HG03575 (cell line): ENCODE measurements at regions not wholly inside any gene's neighbourhood (a gene's known extent, or its start where the extent isn't known, plus 50 kb on each side); places are given as distances from the start of the nearest gene placed in this dataset.

Source experiments
- ATAC-seq: cut with Tn5 transposase; IDR thresholded peaks from one replicate; pipeline ENCODE4 v1.9.1; 2021; ENCODE audit not compliant: unreplicated experiment, insufficient number of reproducible peaks, low FRiP score; ENCODE audit errors: extremely low read depth

DNA sequence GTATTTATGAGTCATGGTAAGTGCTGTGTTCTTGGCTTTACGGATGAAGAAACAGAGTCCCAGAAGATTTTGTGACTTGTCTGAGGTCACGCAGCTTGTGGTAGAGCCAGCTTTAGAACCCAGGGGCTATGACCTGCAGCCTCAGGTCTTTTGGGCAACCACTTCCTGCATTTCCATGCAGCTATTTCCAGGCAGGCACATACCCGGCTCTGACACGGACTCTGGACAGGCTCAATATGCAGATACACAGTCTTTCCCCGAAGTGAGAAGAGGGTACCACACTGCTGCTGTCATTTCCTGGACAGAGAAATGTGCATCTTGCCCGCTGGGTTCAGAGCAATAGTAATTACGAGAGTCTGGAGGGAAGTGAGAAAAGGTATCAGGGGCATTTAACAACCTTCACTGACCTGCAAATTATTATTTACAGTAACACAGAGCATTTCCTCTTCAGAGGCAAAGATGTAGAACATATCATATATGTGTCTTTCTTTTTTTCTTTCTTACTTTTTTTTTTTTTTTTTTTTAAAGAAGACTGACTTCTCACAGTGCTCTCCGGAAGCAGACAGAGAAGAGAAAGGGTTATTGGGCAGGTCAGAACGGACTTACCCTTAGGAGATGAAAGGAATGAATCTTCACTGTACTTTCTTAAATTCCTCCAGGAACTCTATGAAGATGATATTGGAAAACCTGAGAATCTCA is 185.1 kb downstream of the CLIC5 start:
- ATAC-seq = peak; percentile 92

DNA sequence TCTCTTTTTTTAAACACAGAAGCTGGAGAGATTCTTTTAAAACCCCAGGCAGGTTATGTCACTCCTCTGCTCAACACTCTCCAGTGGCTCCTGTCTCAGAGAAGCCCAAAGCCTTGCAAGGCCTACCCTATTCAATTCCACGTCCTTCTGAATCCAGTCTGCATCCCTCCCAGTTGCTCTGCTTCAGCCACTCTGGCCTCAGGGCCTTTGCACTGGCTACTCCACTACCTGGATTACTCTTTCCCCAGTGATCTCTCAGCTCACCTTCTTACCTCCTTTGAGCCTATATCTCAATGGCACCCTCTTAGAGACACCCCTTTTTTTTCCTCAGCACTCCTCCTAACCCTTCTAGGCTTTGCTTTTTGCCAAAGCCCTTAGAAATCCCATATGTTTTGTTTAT is 185.8 kb downstream of the CLIC5 start:
- ATAC-seq = no peak

GRCh38 chr6:45827952-45828530 is 187.6 kb downstream of the CLIC5 start:
- ATAC-seq = no peak

GRCh38 chr6:45822873-45823272 is 192.8 kb downstream of the CLIC5 start:
- ATAC-seq = no peak

- ATAC-seq = no peak
These were observed 193.3 kb downstream of the CLIC5 start for GRCh38 chr6:45822246-45822812.

DNA sequence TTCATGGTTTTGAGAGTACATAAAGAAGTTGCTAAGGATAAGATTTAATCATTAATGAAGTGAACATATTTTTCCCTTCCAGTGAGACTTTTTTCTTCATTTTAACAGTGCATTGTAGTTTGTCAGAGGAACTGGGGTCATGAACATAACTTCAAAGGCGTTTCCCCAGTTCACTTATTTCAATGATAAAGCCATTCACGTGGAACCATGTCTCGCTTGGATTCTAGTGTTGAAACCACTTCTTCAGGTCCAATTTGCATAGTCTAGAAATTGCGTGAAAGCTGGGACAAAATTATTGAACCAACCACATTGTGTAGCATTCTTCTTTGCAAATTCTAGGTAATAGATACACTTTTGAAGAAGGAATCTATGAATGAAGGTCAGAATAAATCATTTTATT is 197.0 kb downstream of the CLIC5 start:
- ATAC-seq = no peak

DNA sequence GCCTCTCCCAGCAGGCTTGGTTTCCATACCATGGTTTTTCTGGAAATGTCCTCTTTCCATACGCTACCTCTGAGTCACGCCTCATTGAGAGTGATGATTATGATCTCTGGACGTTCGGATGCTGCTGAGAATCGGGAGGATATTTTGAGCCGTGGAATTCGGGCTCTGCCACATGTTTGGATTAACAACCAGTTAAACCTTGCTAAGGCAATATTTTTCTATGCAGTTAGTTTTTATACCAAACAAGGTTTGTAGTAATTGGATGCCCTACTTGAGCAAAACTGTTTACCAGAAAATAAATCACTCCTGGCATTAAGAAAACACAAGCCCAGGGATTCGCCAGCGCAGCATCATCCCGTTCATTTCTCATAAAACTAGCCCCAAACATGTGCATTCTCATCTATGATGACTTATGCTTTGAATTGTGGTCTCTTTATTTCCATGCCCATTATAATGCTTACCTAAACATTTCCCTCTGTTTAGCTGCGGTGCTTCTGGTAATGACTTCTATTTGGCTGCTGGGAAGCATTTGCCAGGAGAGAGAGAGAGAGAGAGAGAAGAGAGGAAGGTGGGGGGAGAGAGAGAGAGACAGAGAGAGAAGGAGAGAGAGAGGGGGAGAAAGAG is 198.9 kb downstream of the CLIC5 start:
- no peak for ATAC-seq

GRCh38 chr6:45815466-45816125 is 200.1 kb downstream of the CLIC5 start:
- no peak for ATAC-seq

DNA sequence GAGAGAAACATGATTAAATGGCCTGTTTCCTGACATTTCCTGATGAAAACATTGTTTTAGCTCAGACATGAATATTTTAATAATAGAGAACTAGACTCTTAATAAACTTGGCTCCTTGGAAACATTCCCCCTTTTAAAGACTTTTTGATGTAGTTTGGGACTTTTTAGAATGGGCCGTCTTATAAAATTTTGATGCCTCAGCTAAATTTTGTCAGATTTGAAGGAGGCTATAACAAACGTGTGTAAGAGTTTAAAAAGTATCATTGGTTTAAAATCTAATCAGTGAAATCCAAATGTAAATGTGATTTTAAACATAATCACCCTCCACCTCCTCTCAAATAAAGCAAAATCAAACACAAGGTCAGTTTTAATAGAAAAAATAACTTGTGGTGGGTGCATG is 200.9 kb downstream of the CLIC5 start:
- no peak for ATAC-seq

- no peak for ATAC-seq
These were observed 201.7 kb downstream of the CLIC5 start for GRCh38 chr6:45813943-45814342.

DNA sequence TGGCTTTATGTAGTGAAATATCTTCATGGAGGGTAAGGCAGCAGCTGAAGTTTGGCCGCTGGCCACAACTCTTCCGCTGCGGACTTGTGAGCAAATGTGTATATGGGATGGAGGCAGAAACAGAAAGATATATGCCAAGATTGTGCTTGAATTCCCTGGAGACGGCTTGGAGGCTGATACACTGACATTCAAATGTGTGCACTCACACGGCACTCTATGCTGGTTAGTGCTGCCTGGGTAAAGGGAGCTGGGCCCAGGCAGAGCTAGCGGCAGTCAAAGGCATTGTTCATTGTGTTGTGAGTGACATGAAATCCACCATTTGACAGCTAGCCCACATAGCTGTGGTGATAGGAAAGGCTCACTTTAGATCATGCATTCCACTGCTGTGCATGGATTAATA is 202.7 kb downstream of the CLIC5 start:
- ATAC-seq = no peak

DNA sequence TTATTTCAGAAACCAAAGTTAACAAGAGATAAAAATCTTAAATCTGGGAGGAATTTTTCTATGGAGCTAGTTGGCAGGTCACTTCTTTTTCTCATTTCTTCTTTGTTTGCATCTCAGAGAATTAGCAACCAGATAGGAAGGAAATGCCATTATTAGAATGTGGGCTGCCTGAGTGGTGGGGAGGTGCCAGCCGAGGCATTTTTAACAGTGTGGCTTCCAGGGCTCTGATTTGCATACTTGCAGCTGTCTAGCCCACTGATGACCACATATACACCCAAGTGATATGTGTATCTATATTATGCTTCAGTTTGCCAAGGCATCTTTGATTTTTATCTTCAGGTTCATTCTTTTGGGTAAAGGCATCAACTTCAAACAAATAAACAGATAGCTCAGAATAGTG is 206.7 kb downstream of the CLIC5 start:
- ATAC-seq = no peak

- ATAC-seq = no peak
These were observed 207.5 kb downstream of the CLIC5 start for GRCh38 chr6:45808042-45808645.

DNA sequence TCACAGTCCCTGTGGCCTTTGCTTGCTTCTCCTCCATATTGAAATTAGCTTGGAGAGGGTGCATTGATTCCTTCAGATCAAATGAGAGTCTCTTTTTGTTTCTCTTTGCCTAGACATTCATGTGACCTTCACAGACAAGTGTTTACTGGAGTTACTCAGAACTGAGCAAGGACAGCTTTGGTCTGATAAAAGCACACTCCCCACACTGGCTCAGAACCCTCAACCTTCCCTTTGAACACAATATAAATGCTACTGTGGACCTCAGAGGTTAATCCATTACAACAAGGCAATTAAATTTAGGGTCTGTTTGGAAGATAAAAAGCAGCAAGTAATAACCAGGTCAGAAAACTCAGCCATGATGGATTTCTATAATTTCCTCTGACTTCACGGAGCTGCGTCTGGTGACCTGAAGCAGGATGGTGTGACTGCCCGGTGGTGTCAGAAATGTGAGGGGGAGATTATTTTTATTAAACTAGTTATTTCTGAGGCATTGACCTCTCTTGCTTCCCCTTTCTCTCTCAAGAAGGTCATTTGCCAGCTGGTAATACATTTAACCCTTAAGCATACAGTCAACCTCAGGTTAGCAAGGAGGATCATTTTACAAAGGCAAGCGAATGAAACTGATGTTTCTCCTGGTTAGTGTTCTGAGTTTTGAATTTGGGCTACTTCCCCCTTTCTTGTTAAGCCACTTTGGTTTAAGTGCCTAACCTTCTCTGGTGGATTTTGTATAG is 208.2 kb downstream of the CLIC5 start:
- ATAC-seq = no peak

DNA sequence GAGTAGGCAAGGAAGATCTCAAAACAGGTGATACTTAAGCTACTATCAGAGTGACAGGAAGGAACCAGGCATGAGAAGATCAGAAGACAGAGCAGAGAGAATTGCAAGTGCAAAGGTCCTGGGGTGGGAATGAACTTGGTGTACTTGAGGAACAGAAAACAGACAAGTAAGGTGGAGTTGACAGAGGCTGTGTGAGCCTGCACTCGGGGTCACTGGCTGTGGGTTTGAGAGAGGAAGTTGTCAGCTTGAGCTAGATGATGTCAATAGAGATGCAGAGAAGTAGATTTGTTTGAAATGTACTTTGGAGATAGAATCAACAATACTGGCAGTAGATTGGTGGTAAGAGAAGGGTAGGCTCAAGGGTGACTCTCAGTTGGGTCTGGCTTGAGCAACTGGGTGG is 209.5 kb downstream of the CLIC5 start:
- ATAC-seq = no peak

DNA sequence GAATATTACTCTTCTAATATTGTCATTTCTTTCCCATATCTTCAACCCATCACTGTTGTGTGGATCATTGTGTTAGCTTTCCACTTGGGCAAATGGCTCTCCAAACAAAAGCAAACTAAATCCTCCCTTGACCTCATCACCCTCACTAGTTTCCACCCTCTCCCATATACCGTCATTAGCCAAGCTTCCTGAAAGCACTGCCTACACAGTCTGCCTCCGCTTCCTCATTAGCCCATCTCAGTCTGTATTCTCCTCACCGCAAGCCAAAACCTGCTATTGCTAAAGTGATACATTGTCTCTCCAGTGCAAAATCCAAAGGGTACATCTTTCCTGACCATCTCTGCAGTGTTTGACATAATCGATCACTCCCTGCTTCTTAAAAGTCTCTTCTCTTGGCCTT is 212.6 kb downstream of the CLIC5 start:
- no peak for ATAC-seq

- no peak for ATAC-seq
These were observed 214.0 kb downstream of the CLIC5 start for GRCh38 chr6:45801471-45802289.

DNA sequence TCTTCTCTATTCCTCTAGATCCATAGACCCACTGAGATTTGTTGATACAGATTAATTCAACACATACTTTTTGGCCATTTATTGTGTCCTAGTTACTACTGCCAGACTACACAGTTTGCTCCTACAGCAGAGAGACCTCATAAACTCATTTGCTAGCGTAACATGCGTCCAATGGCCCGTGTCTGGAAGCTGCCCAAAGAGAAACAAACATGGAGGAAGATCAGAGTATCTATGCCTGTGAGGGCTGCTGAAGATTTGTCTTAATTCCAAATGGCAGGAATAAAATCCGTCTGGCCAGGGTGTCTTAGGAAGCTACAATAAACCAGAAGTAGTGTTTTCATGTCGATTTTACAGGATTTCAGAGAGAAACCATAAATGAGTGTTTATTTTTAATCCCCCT is 214.7 kb downstream of the CLIC5 start:
- no peak for ATAC-seq
